ENCODE measurements at regions not wholly inside any gene's neighbourhood (a gene's known extent, or its start where the extent isn't known, plus 50 kb on each side); places are given as distances from the start of the nearest gene placed in this dataset.

DNA sequence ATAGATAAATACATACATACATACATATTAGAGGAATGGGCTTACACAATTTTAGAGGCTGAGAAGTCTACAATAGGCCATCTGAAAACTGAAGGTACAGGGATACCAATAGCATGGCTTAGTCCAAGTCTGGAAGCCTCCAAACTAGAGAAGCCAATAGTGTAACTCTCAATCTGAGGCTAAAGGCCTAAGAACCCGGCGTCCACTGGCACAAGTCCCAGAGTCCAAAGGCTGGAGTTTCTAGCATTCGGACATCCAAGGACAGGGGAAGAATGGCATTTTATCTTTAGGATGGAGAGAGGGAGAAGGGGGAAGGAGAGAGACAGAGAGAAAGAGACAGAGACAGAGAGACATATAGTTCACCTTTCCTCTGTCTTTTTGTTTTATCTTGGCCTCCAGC lies 63.7 kb upstream of the SYT4 start:
- TF ChIP-seq FOXP2 (optimal IDR thresholded peaks at IDR 0.05; ENCODE audit: borderline replicate concordance, extremely low read depth, extremely low read length, insufficient read depth) = no peak
- no peak for TF ChIP-seq SIN3A (IDR thresholded peaks at IDR 0.05; ENCODE audit: borderline replicate concordance, insufficient read depth, low read length)
- no peak for TF ChIP-seq TAF1 (IDR thresholded peaks at IDR 0.05; ENCODE audit: borderline replicate concordance, insufficient read depth, low read length)
- TF ChIP-seq POLR2AphosphoS5 (IDR thresholded peaks at IDR 0.05; ENCODE audit: low read depth, low read length) = no peak
- no peak for TF ChIP-seq REST (IDR thresholded peaks at IDR 0.05; ENCODE audit: insufficient read depth in 1 of 2, low read depth in 2 of 2, low read length in 2 of 2)

GRCh38 chr18:43350176-43350575 lies 72.9 kb upstream of the SYT4 start:
- TF ChIP-seq REST (IDR thresholded peaks at IDR 0.05; ENCODE audit: insufficient read depth in 1 of 2, low read depth in 2 of 2, low read length in 2 of 2) (no peak), FOXP2 (optimal IDR thresholded peaks at IDR 0.05; ENCODE audit: borderline replicate concordance, extremely low read depth, extremely low read length, insufficient read depth) (no peak), TAF1 (IDR thresholded peaks at IDR 0.05; ENCODE audit: borderline replicate concordance, insufficient read depth, low read length) (no peak), SIN3A (IDR thresholded peaks at IDR 0.05; ENCODE audit: borderline replicate concordance, insufficient read depth, low read length) (no peak), POLR2AphosphoS5 (IDR thresholded peaks at IDR 0.05; ENCODE audit: low read depth, low read length) (no peak)

DNA sequence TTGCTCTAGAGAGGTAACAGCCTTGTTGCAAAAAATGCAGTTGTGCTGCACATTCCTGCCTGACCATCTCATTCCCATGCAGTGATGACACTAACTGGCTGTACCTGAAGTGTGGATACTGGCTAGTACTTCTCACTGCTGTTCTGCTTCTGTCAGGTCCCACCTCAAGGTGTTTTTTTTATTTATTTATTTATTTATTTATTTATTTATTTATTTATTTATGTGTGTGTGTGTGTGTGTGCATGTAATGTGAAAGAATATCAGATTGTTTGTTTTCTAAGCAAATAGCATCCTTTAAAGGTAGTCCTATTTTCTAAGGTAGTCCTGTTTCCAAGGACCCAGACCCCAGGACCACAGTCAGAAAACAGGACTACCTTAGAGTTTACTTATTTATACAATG lies 87.2 kb upstream of the SYT4 start:
- TF ChIP-seq POLR2AphosphoS5 (IDR thresholded peaks at IDR 0.05; ENCODE audit: low read depth, low read length) = no peak
- no peak for TF ChIP-seq SIN3A (IDR thresholded peaks at IDR 0.05; ENCODE audit: borderline replicate concordance, insufficient read depth, low read length)
- TF ChIP-seq TAF1 (IDR thresholded peaks at IDR 0.05; ENCODE audit: borderline replicate concordance, insufficient read depth, low read length) = no peak
- TF ChIP-seq FOXP2 (optimal IDR thresholded peaks at IDR 0.05; ENCODE audit: borderline replicate concordance, extremely low read depth, extremely low read length, insufficient read depth) = no peak
- TF ChIP-seq REST (IDR thresholded peaks at IDR 0.05; ENCODE audit: insufficient read depth in 1 of 2, low read depth in 2 of 2, low read length in 2 of 2) = no peak

DNA sequence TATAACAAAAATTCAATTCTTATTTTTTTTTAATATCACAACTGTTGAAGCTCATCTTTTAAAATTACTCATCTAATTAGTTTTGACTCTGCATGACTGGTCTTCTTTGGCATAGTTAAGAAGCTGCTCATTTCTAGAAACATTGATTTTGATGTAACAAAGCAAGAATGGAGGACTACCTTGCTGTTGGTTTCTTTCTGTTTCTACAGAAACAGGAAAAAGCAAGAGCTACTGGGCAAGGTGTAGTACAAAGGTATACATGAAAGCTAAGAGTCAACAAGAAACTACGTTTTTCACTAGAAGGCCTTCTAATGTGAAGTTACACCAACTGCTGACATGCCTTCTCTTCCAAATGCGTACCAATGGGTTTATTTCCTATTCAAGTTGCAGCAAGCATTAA lies 90.6 kb upstream of the SYT4 start:
- TF ChIP-seq POLR2AphosphoS5 (IDR thresholded peaks at IDR 0.05; ENCODE audit: low read depth, low read length) (no peak), FOXP2 (optimal IDR thresholded peaks at IDR 0.05; ENCODE audit: borderline replicate concordance, extremely low read depth, extremely low read length, insufficient read depth) (no peak), SIN3A (IDR thresholded peaks at IDR 0.05; ENCODE audit: borderline replicate concordance, insufficient read depth, low read length) (no peak), REST (IDR thresholded peaks at IDR 0.05; ENCODE audit: insufficient read depth in 1 of 2, low read depth in 2 of 2, low read length in 2 of 2) (no peak), TAF1 (IDR thresholded peaks at IDR 0.05; ENCODE audit: borderline replicate concordance, insufficient read depth, low read length) (no peak)

DNA sequence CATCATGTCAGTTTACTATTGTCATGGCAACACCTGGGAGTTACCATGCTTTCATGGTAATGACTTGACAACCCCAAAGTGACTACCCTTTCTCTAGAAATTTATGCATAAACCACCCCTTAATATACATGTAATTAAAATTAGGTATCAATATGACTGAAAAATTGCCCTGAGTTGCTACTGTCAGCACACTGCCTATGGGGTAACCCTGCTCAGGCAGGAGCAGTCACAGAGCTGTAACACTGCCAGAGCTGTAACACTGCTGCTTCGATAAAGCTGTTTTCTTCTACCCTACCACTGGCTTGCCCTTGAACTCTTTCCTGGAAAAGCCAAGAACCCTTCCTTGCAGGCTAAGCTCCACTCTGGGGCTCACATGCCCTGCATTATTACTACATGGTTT lies 95.5 kb upstream of the SYT4 start:
- TF ChIP-seq POLR2AphosphoS5 (IDR thresholded peaks at IDR 0.05; ENCODE audit: low read depth, low read length) (no peak), TAF1 (IDR thresholded peaks at IDR 0.05; ENCODE audit: borderline replicate concordance, insufficient read depth, low read length) (no peak), REST (IDR thresholded peaks at IDR 0.05; ENCODE audit: insufficient read depth in 1 of 2, low read depth in 2 of 2, low read length in 2 of 2) (no peak), FOXP2 (optimal IDR thresholded peaks at IDR 0.05; ENCODE audit: borderline replicate concordance, extremely low read depth, extremely low read length, insufficient read depth) (no peak), SIN3A (IDR thresholded peaks at IDR 0.05; ENCODE audit: borderline replicate concordance, insufficient read depth, low read length) (no peak)

Data from PFSK-1 (cell line).